ENCODE measurements at regions not wholly inside any gene's neighbourhood (a gene's known extent, or its start where the extent isn't known, plus 50 kb on each side); places are given as distances from the start of the nearest gene placed in this dataset.

GRCh38 chr3:130256821-130257340, 88.6 kb upstream of the COL6A5 start:
- Histone ChIP-seq H3K36me3 (no peaks in the 10 kb centered on the region), H3K27ac (no peak overlapping the region), H3K9me3 (no peaks in the 10 kb centered on the region), H3K4me3 (no peak overlapping the region), H3K4me1 (no peaks in the 10 kb centered on the region), H3K27me3 (no peaks in the 10 kb centered on the region)
- no peak for TF ChIP-seq CTCF (IDR thresholded peaks at IDR 0.05)
- no peak for TF ChIP-seq POLR2A (IDR thresholded peaks at IDR 0.05)
- intact Hi-C loops (cut with DNase I; ENCODE audit: low total_unique reads), result no loop called here
- no peak for DNase-seq

DNA sequence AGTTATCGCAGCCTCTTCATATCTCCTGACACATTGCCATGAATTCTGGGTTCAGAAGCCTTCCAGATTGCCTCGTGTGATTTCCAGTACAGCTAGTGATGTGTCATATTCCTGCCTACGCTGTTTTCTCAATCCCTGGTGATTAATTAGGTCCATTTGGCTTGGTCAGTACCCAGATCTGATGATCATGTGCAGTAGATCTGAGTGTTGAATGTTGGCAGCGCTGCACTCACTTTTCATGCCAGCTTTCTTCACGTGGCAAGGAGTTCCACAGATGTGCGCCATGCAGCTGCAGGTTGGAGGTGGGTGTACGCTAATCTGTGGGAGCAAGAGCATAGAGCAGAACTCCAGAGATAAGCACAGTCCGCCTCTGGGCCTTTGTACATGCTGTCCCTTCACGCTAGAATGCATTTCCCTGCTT, 86.9 kb upstream of the COL6A5 start:
- intact Hi-C loops (cut with DNase I; ENCODE audit: low total_unique reads), result no loop called here
- Histone ChIP-seq H3K4me1 (no peaks in the 10 kb centered on the region), H3K27me3 (no peaks in the 10 kb centered on the region), H3K36me3 (no peaks in the 10 kb centered on the region), H3K27ac (peak overlapping the region; percentile 7 to 37), H3K4me3 (no peak overlapping the region), H3K9me3 (no peaks in the 10 kb centered on the region)
- TF ChIP-seq CTCF (IDR thresholded peaks at IDR 0.05), result no peak
- no peak for TF ChIP-seq POLR2A (IDR thresholded peaks at IDR 0.05)
- DNase-seq, result peak; percentile 16 to 61

DNA sequence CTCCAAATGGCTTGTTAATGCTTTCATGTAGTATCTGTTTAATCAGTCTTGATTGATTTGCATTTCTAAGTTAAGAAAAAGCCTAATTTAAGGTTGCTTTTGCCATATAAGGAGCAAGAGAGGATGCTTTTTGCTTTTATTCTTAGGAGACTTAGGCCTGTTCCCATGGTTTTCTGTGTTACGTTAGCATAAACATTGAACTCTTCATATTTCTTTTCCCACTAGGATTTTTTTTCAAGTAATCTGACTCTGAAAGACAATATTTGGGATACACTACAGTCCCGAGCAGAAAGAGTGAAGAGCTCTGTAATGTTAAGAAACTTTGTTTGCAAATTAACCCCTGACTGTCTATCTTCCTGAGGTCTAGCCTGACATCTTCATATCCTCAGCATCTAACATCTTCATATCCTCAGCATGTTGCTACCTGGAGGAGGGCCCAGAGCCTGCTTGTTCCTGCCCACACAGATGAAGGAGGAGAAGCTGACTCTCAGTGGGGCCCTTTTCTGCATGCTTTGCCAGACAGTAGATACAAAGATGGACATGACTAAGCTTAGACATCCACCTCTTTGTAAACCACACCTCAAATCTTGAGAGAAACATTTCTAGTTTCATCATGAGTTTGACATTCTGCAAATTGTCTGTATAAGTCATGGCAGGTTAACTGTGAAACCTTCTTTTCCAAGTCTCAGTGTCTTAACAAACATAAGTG, 86.2 kb upstream of the COL6A5 start:
- no peak for TF ChIP-seq POLR2A (IDR thresholded peaks at IDR 0.05)
- no peak for TF ChIP-seq CTCF (IDR thresholded peaks at IDR 0.05)
- H3K27ac ChIP-seq, result peak overlapping the region; percentile 14 to 37
- H3K36me3 ChIP-seq, result no peaks in the 10 kb centered on the region

DNA sequence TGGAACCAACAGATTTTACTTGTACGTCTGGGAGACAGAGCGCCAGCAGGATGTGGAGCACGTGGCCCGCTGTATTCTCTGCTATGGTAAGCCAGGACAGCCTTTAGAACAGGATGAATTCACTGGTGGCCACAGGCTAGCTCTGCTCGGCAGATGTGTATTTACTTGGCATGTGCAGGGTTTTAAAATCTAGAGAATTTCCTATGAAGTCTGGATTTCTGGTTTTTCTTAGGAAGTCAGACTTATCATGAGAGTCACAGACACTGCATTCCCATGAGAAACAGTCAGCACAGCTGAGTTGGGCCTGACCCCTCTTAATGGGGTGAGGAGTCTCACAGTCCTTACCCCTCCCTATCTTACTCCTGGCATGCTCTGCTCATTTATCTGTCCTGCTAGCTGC, 84.6 kb upstream of the COL6A5 start:
- H3K4me1 ChIP-seq, result no peaks in the 10 kb centered on the region
- H3K27ac ChIP-seq, result no peak overlapping the region
- H3K9me3 ChIP-seq, result no peaks in the 10 kb centered on the region
- H3K4me3 ChIP-seq, result no peak overlapping the region
- no peaks in the 10 kb centered on the region for H3K27me3 ChIP-seq
- DNase-seq, result no peak
- intact Hi-C loops (cut with DNase I; ENCODE audit: low total_unique reads), result no loop called here
- H3K36me3 ChIP-seq, result no peaks in the 10 kb centered on the region
- TF ChIP-seq POLR2A (IDR thresholded peaks at IDR 0.05) (no peak), CTCF (IDR thresholded peaks at IDR 0.05) (no peak)

More for the DNA sequence above, 86.2 kb upstream of the COL6A5 start:
- intact Hi-C loops (cut with DNase I; ENCODE audit: low total_unique reads), result no loop called here
- Histone ChIP-seq H3K9me3 (no peaks in the 10 kb centered on the region), H3K4me1 (no peaks in the 10 kb centered on the region), H3K4me3 (no peak overlapping the region), H3K27me3 (no peaks in the 10 kb centered on the region)
- DNase-seq, result no peak

GRCh38 chr3:130263708-130264107, 81.8 kb upstream of the COL6A5 start:
- H3K4me3 ChIP-seq, result no peak overlapping the region
- H3K9me3 ChIP-seq, result no peaks in the 10 kb centered on the region
- no peak for TF ChIP-seq POLR2A (IDR thresholded peaks at IDR 0.05)
- TF ChIP-seq CTCF (IDR thresholded peaks at IDR 0.05), result no peak
- H3K27me3 ChIP-seq, result no peaks in the 10 kb centered on the region
- H3K36me3 ChIP-seq, result no peaks in the 10 kb centered on the region
- H3K27ac ChIP-seq, result no peak overlapping the region
- DNase-seq, result no peak
- intact Hi-C loops (cut with DNase I; ENCODE audit: low total_unique reads), result no loop called here
- H3K4me1 ChIP-seq, result no peaks in the 10 kb centered on the region
